ENCODE measurements at regions not wholly inside any gene's neighbourhood (a gene's known extent, or its start where the extent isn't known, plus 50 kb on each side); places are given as distances from the start of the nearest gene placed in this dataset.
"Not testable (repeated sequence)": the region's sequence is repeated elsewhere in the genome, so short reads cannot be mapped to it uniquely, and the experiment has no call there.

DNA sequence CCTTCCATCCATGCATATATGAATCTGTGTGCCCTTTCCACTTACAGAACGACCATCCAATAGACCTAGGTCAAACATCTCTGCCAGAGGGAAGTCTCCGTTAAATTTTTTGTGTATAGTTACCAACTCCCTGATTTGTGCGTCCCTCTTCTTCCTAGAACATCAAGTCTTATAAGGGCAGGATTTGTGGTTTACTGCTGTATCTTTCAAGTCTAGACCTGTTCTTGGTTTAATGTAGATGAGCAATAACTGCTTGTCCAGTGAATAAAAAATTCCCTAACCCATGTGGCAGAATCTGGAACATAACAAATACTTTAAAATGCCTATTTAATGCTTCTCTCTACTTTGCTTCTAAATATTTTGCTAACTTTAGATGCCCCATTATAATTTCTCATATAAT, 988.8 kb downstream of the RAPGEF2 start:
- 77 to 82% methylated on average over 3 of the region's 3 CpGs for WGBS, 2 donors
- TF ChIP-seq POLR2AphosphoS5 (IDR thresholded peaks at IDR 0.05) (no peak), POLR2A (IDR thresholded peaks at IDR 0.05) (no peak), EP300 (IDR thresholded peaks at IDR 0.05) (no peak)
- TF ChIP-seq, protein P1, sequence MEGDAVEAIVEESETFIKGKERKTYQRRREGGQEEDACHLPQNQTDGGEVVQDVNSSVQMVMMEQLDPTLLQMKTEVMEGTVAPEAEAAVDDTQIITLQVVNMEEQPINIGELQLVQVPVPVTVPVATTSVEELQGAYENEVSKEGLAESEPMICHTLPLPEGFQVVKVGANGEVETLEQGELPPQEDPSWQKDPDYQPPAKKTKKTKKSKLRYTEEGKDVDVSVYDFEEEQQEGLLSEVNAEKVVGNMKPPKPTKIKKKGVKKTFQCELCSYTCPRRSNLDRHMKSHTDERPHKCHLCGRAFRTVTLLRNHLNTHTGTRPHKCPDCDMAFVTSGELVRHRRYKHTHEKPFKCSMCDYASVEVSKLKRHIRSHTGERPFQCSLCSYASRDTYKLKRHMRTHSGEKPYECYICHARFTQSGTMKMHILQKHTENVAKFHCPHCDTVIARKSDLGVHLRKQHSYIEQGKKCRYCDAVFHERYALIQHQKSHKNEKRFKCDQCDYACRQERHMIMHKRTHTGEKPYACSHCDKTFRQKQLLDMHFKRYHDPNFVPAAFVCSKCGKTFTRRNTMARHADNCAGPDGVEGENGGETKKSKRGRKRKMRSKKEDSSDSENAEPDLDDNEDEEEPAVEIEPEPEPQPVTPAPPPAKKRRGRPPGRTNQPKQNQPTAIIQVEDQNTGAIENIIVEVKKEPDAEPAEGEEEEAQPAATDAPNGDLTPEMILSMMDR (IDR thresholded peaks at IDR 0.05) = no peak

DNA sequence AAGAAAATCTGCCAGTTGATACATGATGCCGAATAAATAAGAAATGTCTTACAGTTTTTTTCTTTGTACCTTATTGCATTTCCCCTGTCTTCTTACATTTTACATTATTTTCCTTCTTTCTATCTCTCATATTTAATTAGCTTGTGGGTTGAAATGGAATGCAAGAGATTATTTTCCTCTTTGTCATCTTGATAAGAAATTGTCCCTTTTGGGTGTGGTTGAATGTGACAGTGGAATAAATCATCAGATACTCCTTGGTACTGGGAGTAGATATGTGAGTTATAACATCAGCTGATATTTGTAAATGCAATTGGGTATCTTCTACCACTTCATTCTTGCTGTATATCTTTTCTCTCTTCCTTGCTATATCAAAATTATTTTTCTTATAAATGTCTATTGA, 997.4 kb downstream of the RAPGEF2 start:
- Histone ChIP-seq H3K4me3 (no peak overlapping the region), H3K27ac (no peak overlapping the region), H3K4me1 (no peaks in the 10 kb centered on the region), H3K36me3 (no peaks in the 10 kb centered on the region), H3K27me3 (no peaks in the 10 kb centered on the region), H3K9me3 (peaks cover 0 to 4% (median 0%) of the 10 kb centered on the region in 4 donors)
- intact Hi-C loops (cut with DNase I) = no loop called here
- WGBS, 2 donors = 95 to 99% methylated on average over 1 of the region's 1 CpG
- DNase-seq = no peak
- TF ChIP-seq, protein P1 (IDR thresholded peaks at IDR 0.05) = no peak

More for the DNA sequence above, 988.8 kb downstream of the RAPGEF2 start:
- no peaks in the 10 kb centered on the region for H3K9me3 ChIP-seq
- H3K27ac ChIP-seq = no peak overlapping the region
- no peaks in the 10 kb centered on the region for H3K36me3 ChIP-seq
- intact Hi-C loops (cut with DNase I) = no loop called here
- no peak for DNase-seq
- no peak overlapping the region for H3K4me3 ChIP-seq
- H3K4me1 ChIP-seq = no peaks in the 10 kb centered on the region
- no peaks in the 10 kb centered on the region for H3K27me3 ChIP-seq

DNA sequence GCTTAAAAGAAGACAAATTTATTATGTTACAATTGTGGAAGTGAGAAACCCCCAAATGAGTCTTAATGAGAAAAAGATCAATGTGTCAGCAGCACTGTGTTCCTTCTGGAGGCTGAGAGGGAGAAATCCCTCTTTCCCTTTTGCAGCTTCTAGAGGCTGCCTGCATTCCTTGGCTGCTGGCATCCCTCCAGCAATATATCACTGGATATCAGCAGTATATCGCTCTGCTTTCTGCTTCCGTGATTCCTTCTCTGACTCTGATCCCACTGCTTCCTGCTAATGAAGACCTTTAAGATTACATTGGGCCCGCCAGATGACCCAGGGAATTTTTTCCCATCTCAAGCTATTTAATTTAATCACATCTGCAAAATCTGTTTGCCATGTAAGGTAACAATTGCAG, 1008.0 kb downstream of the RAPGEF2 start:
- DNase-seq = no peak
- intact Hi-C loops (cut with DNase I) = no loop called here
- Histone ChIP-seq H3K4me3 (no peak overlapping the region), H3K27me3 (no peaks in the 10 kb centered on the region), H3K9me3 (peaks cover 0 to 8% (median 7%) of the 10 kb centered on the region in 4 donors), H3K4me1 (no peaks in the 10 kb centered on the region), H3K36me3 (no peaks in the 10 kb centered on the region), H3K27ac (no peak overlapping the region)
- TF ChIP-seq EP300 (IDR thresholded peaks at IDR 0.05) = no peak
- TF ChIP-seq, protein P1 (IDR thresholded peaks at IDR 0.05) = no peak
- TF ChIP-seq POLR2A (IDR thresholded peaks at IDR 0.05) = no peak
- TF ChIP-seq POLR2AphosphoS5 (IDR thresholded peaks at IDR 0.05) = no peak
- WGBS, 2 donors = 85 to 91% methylated on average over 3 of the region's 3 CpGs

DNA sequence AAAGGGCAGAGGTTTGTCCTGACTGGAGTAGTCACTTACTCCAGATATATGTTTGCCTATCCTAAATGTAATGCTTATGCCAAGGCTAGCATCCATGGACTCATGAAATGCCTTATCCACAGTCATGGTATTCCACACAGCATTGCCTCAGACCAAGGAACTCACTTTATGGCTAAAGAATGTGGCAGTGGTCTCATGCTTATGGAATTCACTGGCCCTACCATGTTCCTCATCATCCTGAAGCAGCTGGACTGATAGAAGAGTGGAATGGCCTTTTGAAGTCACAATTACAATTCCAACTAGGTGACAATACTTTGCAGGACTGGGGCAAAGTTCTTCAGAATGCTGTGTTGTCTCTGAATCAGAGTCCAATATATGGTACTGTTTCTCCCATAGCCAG, 1014.8 kb downstream of the RAPGEF2 start:
- H3K9me3 ChIP-seq = no peaks in the 10 kb centered on the region
- no peaks in the 10 kb centered on the region for H3K27me3 ChIP-seq
- no peak overlapping the region for H3K4me3 ChIP-seq
- no peak for DNase-seq
- intact Hi-C loops (cut with DNase I) = no loop called here
- no peak overlapping the region for H3K27ac ChIP-seq
- H3K4me1 ChIP-seq = no peaks in the 10 kb centered on the region
- no peaks in the 10 kb centered on the region for H3K36me3 ChIP-seq
- TF ChIP-seq, protein P1 (IDR thresholded peaks at IDR 0.05) = no peak
- TF ChIP-seq EP300 (IDR thresholded peaks at IDR 0.05) = no peak
- TF ChIP-seq POLR2AphosphoS5 (IDR thresholded peaks at IDR 0.05) = no peak
- TF ChIP-seq POLR2A (IDR thresholded peaks at IDR 0.05) = no peak

DNA sequence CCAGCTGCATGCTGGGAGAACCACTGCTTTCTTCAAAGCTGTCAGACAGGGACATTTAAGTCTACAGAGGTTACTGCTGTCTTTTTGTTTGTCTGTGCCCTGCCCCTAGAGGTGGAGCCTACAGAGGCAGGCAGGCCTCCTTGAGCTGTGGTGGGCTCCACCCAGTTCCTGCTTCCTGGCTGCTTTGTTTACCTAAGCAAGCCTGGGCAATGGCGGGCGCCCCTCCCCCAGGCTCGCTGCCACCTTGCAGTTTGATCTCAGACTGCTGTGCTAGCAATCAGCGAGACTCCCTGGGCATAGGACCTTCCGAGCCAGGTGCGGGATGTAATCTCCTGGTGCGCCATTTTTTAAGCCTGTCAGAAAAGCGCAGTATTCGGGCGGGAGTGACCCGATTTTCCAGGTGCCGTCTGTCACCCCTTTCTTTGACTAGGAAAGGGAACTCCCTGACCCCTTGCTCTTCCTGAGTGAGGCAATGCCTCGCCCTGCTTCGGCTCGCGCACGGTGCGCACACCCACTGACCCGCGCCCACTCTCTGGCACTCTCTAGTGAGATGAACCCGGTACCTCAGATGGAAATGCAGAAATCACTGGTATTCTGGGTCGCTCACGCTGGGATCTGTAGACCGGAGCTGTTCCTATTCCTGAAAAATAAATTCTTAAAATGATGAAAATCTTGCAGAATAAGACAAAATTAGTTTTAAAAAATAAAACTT, 1022.9 kb downstream of the RAPGEF2 start:
- DNase-seq; H3K4me1 ChIP-seq; H3K9me3 ChIP-seq; H3K36me3 ChIP-seq; H3K27ac ChIP-seq; H3K27me3 ChIP-seq; intact Hi-C loops (cut with DNase I); H3K4me3 ChIP-seq: not testable (repeated sequence)
- WGBS, 2 donors = 81 to 88% methylated on average over 24 of the region's 24 CpGs

Data from sigmoid colon (tissue), 6 donors.